NCI-H2196 (cell line): ENCODE measurements at regions not wholly inside any gene's neighbourhood (a gene's known extent, or its start where the extent isn't known, plus 50 kb on each side); places are given as distances from the start of the nearest gene placed in this dataset.

ENCODE experiments used
- DNase-seq: peaks from one replicate; lab custom pipeline; 2025; ENCODE audit not compliant: unreplicated experiment; lab: John Stamatoyannopoulos, UW

- no peak for DNase-seq
Measured at GRCh38 chr7:145665499-145666258, 450.9 kb upstream of the CNTNAP2 start.

DNA sequence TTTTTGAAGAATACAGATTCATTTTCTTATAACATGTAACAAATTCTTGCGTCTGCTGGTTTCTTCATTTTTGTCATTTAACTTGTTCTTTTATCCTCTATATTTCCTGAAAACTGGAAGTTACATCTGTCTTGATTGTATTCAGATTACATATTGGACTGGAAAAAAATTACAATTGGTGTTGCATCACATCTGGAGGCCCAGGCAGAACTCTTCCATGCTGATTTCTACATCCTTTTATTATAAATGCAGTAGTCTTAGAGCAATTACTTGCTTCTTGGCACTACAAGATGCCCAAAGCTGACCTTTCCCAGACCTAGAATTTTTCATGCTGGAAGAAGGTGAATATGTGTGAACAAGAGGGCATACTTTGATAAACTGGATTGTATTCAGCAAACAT, 460.9 kb upstream of the CNTNAP2 start:
- no peak for DNase-seq

DNA sequence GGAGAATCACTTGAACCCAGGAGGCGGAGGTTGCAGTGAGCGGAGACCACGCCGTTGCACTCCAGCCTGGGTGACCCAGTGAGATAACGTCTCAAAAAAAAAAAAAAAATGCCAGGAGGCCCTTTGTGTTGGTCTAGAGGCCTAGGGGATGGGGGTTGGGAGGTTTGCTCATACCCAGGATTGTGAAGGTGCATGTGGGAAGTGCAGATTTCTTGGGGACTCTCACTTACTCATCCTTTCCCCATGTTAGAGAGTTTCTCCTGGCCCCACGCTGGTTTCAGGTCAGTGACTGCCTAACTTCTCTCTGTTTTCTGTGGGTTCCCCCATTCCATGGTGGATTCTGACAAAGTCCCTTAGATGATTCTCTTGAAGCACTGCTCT, 471.5 kb upstream of the CNTNAP2 start:
- no peak for DNase-seq

DNA sequence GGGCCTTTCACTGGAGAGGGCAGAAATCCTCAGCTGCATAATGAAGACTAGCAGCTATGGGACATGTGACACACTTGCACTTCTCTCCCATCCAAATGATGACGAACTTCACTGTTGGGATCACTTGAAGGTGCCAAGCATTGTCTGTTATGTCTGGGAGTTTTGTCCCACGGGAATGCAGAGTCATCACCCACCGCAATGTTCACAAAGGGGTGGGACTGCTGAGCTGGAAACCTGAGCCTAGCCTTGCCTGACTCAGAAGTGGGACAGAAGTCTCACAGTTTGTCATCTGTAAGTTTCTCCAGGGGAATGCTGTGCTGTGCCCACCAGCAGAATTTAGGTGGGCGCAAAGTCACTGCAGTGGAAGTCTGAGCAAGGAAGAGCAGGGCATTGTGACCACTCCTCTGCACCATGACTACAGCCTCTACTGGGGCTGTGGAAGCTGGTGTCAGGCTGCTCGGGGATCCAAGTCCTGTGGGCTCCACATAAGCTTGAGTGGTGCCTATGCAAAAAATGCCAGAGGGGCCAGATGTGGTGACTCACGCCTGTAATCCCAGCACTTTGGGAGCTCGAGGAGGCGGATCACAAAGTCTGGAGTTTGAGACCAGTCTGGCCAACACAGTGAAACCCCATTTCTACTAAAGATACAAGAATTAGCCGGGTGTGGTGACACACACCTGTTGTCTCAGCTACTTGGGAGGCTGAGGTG, 472.0 kb upstream of the CNTNAP2 start:
- DNase-seq, result no peak

DNA sequence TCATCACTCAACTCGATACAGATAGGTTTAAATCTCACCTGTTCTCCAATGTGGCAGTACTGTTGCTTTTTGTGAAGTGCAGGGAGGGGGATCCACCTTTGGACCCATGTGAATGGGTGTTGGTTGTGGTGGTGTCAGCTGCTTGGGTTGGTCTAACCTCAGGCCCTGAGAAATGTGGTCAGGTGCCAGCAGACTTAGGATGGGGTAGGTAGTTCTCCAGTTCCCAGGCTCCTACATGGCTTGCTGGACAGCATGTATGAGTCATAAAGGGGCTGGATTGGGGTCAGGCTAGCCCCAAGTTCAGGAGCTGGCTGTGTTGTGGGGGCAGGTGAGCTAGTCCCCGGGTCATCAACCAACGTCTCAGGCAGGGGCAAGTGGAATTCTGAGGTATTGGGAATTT, 472.6 kb upstream of the CNTNAP2 start:
- DNase-seq, result no peak

DNA sequence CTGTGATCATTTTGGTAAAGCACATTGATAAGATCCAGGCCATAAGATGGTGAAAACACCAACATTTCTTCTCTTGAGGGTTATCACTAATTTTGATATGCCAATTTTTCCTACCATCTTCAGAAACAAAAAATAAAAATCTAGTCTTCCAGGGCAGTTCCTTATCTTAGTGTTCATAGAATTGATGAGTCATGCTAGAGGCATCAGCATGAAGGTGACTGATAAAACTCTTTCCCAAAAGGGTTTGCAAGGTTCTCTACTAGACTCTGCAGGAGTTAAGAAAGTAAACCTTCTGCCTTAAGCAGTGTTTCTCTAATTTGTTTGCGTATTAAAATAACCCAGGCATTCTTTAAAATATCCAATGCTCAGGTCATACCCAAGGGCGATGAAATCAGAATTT, 483.1 kb upstream of the CNTNAP2 start:
- DNase-seq, result no peak

DNA sequence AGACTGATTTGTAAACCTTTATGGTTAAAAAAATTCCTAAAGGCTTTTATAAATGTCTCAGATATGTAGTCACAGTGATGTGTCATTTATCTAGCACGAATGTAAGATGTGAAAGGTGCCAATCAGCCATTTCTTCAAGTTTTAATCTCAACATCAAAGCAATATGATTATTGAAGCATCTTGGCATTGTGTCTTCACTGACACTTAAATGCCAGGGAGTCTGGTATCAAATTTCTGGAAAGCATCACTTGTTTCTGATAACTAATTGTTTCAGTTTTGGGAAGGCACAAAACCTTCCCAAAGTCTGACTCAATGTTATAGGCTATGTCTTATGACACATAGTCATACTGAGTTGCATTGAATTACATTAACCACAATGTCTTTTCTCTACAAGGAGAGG, 492.0 kb upstream of the CNTNAP2 start:
- DNase-seq, result no peak

DNA sequence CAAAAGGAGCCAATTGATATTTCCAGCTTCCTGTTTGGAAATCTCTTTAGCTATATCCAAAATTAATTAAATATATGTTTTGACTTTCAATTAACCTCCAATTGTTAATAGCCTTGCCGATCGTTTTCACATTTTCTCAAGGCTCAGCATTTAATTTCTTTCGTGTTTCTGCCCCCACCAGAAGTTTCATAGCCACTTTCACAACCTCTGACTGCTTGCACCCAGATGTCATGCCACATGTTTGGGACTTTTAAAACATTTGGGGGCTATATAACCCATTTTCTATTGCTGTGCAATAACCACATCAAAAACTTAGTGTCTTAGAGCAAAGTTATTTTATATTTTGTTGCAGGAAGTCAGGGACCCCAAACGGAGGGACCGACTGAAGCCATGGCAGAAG, 510.6 kb upstream of the CNTNAP2 start:
- no peak for DNase-seq

DNA sequence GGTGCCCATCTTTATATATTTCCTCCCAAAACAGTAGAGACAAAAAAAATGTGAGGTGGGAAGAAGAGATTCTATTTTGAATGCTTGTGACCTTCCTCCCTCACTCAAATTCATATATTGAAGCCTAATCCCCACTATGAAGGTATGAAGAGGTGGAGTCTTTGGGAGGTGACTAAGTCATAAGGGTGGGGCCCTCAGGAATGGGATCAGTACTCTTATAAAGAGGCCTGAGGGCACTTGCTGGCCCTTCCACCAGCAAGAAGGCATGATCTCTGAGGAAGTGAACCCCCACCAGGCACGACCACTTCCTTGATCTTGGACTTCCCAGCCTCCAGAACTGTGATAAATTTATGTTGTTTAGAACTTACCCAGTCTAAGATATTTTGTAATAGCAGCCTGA, 517.2 kb upstream of the CNTNAP2 start:
- DNase-seq, result no peak

DNA sequence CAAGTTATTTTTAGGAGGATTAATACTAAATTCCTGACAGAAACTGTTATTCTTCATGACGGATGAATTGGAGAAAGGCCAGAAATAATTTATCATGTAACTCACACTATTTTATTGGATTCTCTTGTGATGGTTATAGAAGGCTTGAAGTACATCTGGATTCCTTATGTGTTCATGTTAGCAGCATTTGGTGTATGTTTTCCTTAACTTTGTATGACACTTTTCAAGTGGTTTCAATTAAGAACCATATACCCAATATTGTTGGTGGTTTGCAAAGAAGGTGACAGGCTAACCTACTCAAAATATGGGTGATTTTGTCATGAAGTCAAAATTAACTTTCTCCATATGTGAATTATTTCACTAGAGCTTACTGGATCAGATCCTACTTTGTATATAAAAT, 532.2 kb upstream of the CNTNAP2 start:
- DNase-seq, result no peak

- no peak for DNase-seq
Measured at GRCh38 chr7:145582742-145583303, 533.8 kb upstream of the CNTNAP2 start.

DNA sequence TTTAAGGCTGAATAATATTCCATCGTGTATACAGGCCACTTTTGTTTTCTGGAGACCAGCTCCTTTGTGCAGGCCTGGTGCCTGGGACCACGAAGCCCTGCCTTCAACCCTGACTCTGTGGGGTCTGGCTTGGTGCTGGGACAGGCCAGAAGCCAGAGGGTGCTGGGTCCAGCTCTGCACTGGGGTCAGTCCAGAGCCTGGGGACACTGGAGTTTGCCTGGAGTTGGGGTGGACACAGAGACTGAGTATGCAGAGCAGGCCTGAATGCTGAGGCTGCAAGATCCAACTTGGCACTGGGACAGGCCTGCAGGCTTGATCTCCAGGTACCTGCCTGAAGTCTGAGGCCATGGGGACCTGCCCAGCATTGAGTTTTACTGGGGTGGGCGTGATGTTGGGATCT, 558.8 kb upstream of the CNTNAP2 start:
- no peak for DNase-seq

DNA sequence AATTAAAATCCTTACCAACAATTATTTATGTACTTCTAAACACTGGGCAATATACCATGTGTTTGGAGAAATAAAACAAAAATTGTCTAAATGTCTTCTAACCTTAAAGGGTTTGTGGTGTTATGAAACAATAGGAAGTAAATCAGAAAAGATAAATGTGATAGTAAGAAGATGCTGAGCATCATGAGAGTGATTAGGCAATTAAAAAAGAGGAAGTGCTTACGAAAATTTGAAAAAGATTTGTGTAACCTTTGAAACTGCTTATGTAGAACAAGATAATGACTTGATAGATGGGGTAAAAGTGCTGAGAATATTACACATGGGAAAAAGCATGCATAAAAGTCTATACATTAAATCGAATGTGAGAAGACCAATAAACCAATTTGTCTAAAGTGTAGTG, 573.4 kb upstream of the CNTNAP2 start:
- DNase-seq, result no peak

DNA sequence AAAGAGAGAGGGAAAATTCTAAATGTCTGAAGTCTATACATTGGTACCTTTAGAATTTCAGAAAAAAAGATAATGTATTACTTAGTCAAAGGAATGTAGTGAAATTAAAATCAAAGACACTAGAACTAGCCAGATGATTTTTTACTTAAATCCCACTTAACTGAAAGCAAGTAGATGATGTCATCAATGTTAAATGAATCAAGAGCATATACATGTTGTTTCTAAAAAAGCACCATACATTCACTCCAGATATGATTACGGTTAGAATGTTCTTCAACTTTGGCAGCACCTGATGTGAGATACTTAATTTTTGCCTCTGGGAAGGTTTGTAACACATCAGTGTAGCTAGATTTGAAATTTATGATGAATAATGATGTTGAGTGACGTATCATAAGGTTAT, 576.7 kb upstream of the CNTNAP2 start:
- DNase-seq, result no peak

GRCh38 chr7:145534301-145534700, 582.3 kb upstream of the CNTNAP2 start:
- DNase-seq, result no peak

GRCh38 chr7:145520284-145520683, 596.3 kb upstream of the CNTNAP2 start:
- no peak for DNase-seq

DNA sequence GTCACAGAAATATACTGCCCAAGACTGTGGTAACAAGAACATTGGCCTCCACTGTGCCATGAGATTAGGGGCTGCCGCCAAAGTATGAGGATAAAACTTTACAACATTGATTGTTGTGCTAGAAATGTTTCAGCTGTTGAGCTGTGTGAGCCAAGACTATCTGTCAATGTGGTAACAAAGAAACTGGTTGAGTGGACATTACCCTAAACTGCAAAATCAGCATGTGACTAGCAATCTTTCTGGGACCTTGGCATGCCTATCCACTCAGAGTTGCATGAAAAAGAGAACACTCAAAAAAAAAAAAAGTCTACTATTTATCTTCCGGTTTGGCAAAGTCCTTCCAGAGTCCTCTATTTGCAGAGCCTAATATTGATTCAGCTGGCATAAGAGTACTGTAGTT, 605.6 kb upstream of the CNTNAP2 start:
- DNase-seq, result no peak

DNA sequence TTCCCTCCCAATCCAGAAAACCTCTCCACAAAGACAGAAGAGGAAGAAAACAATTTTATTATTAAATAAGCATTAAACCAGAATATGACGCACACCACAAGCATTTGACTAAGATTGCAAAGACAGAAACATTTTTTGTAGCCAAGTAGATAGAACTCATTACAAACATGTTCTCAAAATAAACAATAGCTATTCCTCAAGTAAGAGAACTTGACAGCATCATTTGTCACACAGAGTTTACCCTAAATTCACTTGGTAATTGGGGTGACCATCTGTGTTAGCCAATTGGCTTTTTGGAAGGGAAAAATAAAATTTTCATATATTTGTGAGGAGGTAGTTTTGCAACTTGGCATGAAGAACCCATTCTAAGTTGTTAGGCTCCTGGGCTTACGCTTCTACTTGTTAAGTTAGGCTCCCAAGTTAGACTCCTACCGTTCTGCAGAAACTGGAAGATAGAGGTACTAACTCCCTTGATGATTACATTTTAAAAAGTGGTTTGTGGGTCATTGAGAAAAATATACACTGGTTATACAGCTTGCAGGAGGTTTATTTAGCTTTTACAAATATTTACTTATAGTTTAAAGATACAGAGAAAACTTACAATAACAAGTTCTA, 618.6 kb upstream of the CNTNAP2 start:
- DNase-seq, result no peak

GRCh38 chr7:145490356-145490755, 626.2 kb upstream of the CNTNAP2 start:
- DNase-seq, result no peak

DNA sequence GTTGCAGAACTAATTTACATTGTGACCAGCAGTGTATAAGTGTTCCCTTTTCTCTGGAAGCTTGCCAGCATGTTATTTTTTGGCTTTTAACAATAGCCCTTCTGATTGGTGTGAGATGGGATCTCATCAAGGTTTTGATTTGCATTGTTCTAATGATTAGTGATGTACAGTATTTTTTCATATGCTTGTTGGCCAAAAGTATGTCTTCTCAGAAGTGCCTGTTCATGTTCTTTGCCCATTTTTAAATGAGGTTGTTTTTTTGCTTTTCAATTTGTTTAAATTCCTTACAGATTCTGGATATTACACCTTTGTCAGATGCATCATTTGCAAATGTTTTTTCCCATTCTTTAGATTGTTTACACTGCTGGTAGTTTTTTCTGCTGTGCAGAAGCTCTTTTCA, 627.0 kb upstream of the CNTNAP2 start:
- DNase-seq, result no peak

GRCh38 chr7:145488816-145489215, 627.8 kb upstream of the CNTNAP2 start:
- no peak for DNase-seq

- no peak for DNase-seq
Measured at GRCh38 chr7:145481985-145482384, 634.6 kb upstream of the CNTNAP2 start.
